MM.1S (cell line): ENCODE measurements at regions not wholly inside any gene's neighbourhood (a gene's known extent, or its start where the extent isn't known, plus 50 kb on each side); places are given as distances from the start of the nearest gene placed in this dataset.

Experiments used
- DNase-seq: peaks from one replicate; pipeline ENCODE4 v3.0.0-alpha.2; 2015
- H2AFZ ChIP-seq: fragments of 300-600 bp; sonication (generic); 2 replicates; pipeline ENCODE4 v1.6.0; 2016; ENCODE audit warnings: antibody characterized with exemption, low read length
- H3F3A ChIP-seq: fragments of 300-600 bp; sonication (generic); 2 replicates; pipeline ENCODE4 v1.6.1; 2016; ENCODE audit warnings: mild to moderate bottlenecking, antibody characterized with exemption, low read length, moderate library complexity, mixed read lengths; ENCODE audit not compliant: insufficient read depth
- H3K27ac ChIP-seq: fragments of 300-600 bp; sonication (generic); 2 replicates; pipeline ENCODE4 v1.5.1; 2016; ENCODE audit warnings: mild to moderate bottlenecking, low read length
- H3K27me3 ChIP-seq: fragments of 300-600 bp; sonication (generic); replicated peaks from 2 replicates; pipeline ENCODE4 v1.6.0; 2016; ENCODE audit warnings: low read length; ENCODE audit not compliant: insufficient read depth
- H3K36me3 ChIP-seq: fragments of 300-600 bp; sonication (generic); replicated peaks from 2 replicates; pipeline ENCODE4 v1.6.1; 2016; ENCODE audit warnings: mild to moderate bottlenecking, low read length, mixed read lengths; ENCODE audit not compliant: insufficient read depth
- H3K4me1 ChIP-seq: fragments of 300-600 bp; sonication (generic); 2 replicates; pipeline ENCODE4 v1.6.1; 2016; ENCODE audit warnings: low read length, mixed read lengths
- H3K4me2 ChIP-seq: fragments of 300-600 bp; sonication (generic); 2 replicates; pipeline ENCODE4 v1.6.0; 2016; ENCODE audit warnings: low read depth, low read length
- H3K4me3 ChIP-seq: fragments of 300-600 bp; sonication (generic); 2 replicates; pipeline ENCODE4 v1.5.1; 2016; ENCODE audit warnings: low read length, mixed read lengths
- H3K79me2 ChIP-seq: fragments of 300-600 bp; sonication (generic); 2 replicates; pipeline ENCODE4 v1.6.1; 2016; ENCODE audit warnings: mixed run types, low read length, mixed read lengths
- H3K9ac ChIP-seq: fragments of 300-600 bp; sonication (generic); 2 replicates; pipeline ENCODE4 v1.6.1; 2016; ENCODE audit warnings: low read length, mixed read lengths
- H3K9me2 ChIP-seq: fragments of 300-600 bp; sonication (generic); replicated peaks from 2 replicates; pipeline ENCODE4 v1.6.1; 2016; ENCODE audit warnings: mild to moderate bottlenecking, low read length, mixed read lengths; ENCODE audit not compliant: insufficient read depth
- H3K9me3 ChIP-seq: fragments of 300-600 bp; sonication (generic); replicated peaks from 2 replicates; pipeline ENCODE4 v1.6.1; 2016; ENCODE audit warnings: mild to moderate bottlenecking, low read length, mixed read lengths; ENCODE audit not compliant: insufficient read depth
- H4K20me1 ChIP-seq: fragments of 300-600 bp; sonication (generic); 2 replicates; pipeline ENCODE4 v1.6.1; 2016; ENCODE audit warnings: mild to moderate bottlenecking, low read length, moderate library complexity, mixed read lengths; ENCODE audit not compliant: insufficient read depth
- EZH2 ChIP-seq: fragments of 300-600 bp; sonication (generic); optimal IDR thresholded peaks from 2 replicates; pipeline ENCODE3; 2017; ENCODE audit warnings: low read depth, mild to moderate bottlenecking, antibody characterized with exemption, low read length, mixed read lengths
- EZH2phosphoT487 ChIP-seq: fragments of 300-600 bp; sonication (generic); IDR thresholded peaks from 2 replicates; pipeline ENCODE4 v1.6.1; 2018; ENCODE audit warnings: antibody characterized with exemption, low read length
- TF ChIP-seq, protein P1 (sequence below): fragments of 300-600 bp; sonication (generic); IDR thresholded peaks from 2 replicates; pipeline ENCODE4 v1.5.1; 2016; ENCODE audit warnings: antibody characterized with exemption, low read length, mixed read lengths

DNA sequence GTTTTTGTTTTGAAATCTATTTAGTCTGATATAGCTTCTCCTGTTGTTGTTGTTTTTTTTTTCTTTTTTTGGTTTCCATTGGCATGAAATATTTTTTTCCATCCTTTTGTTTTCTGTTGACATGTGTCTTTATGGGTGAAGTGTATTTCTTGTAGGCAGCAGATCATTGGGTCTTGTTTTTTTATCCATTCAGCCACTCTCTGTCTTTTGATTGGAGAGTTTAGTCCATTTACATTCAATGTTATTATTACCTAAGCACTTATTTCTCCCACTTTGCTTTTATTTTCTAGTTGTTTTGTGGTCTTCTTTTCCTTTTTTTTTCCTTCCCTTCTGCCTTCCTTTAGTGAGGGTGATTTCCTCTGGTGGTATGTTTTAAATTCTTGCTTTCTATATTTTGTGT lies 193.6 kb upstream of the TMEM260 start:
- no peaks in the 10 kb centered on the region for H3K9me3 ChIP-seq
- no peaks in the 10 kb centered on the region for H3K79me2 ChIP-seq
- no peak overlapping the region for H2AFZ ChIP-seq
- TF ChIP-seq, protein P1, sequence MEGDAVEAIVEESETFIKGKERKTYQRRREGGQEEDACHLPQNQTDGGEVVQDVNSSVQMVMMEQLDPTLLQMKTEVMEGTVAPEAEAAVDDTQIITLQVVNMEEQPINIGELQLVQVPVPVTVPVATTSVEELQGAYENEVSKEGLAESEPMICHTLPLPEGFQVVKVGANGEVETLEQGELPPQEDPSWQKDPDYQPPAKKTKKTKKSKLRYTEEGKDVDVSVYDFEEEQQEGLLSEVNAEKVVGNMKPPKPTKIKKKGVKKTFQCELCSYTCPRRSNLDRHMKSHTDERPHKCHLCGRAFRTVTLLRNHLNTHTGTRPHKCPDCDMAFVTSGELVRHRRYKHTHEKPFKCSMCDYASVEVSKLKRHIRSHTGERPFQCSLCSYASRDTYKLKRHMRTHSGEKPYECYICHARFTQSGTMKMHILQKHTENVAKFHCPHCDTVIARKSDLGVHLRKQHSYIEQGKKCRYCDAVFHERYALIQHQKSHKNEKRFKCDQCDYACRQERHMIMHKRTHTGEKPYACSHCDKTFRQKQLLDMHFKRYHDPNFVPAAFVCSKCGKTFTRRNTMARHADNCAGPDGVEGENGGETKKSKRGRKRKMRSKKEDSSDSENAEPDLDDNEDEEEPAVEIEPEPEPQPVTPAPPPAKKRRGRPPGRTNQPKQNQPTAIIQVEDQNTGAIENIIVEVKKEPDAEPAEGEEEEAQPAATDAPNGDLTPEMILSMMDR, result no peak
- TF ChIP-seq EZH2, result no peak
- H3K4me1 ChIP-seq, result no peaks in the 10 kb centered on the region
- no peaks in the 10 kb centered on the region for H3K36me3 ChIP-seq
- no peak overlapping the region for H3K4me2 ChIP-seq
- no peaks in the 10 kb centered on the region for H3K27me3 ChIP-seq
- no peaks in the 10 kb centered on the region for H3F3A ChIP-seq
- no peaks in the 10 kb centered on the region for H4K20me1 ChIP-seq
- no peak for DNase-seq
- H3K9me2 ChIP-seq, result no peaks in the 10 kb centered on the region
- H3K27ac ChIP-seq, result no peak overlapping the region
- H3K4me3 ChIP-seq, result no peak overlapping the region
- H3K9ac ChIP-seq, result no peak overlapping the region

DNA sequence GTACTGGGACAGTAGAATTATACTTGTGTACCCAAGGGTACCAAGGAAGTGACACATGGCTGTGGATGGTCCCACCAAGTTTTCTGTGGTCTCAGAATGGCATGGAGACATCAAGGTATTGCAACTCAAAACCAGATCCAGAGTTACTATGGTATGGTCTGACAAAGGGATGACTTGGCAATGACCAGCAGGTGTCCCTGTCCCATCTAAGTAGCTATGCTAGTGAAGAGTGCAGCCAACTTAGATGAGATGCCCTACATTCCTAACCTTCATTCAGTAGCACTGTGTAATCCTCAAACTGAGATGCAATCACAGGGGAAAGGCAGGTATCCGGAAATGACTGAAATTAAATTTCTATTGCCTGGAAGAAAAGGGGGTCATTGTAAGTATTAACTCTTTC lies 188.7 kb upstream of the TMEM260 start:
- Histone ChIP-seq H3K36me3 (no peaks in the 10 kb centered on the region), H3K9me3 (no peaks in the 10 kb centered on the region), H3K27ac (no peak overlapping the region), H3K4me3 (no peak overlapping the region), H3K79me2 (no peaks in the 10 kb centered on the region), H3K9me2 (no peaks in the 10 kb centered on the region), H3F3A (no peaks in the 10 kb centered on the region), H3K4me1 (no peaks in the 10 kb centered on the region), H4K20me1 (no peaks in the 10 kb centered on the region), H3K27me3 (no peaks in the 10 kb centered on the region), H3K4me2 (no peak overlapping the region), H3K9ac (no peak overlapping the region), H2AFZ (no peak overlapping the region)
- TF ChIP-seq EZH2phosphoT487, result no peak
- no peak for DNase-seq

DNA sequence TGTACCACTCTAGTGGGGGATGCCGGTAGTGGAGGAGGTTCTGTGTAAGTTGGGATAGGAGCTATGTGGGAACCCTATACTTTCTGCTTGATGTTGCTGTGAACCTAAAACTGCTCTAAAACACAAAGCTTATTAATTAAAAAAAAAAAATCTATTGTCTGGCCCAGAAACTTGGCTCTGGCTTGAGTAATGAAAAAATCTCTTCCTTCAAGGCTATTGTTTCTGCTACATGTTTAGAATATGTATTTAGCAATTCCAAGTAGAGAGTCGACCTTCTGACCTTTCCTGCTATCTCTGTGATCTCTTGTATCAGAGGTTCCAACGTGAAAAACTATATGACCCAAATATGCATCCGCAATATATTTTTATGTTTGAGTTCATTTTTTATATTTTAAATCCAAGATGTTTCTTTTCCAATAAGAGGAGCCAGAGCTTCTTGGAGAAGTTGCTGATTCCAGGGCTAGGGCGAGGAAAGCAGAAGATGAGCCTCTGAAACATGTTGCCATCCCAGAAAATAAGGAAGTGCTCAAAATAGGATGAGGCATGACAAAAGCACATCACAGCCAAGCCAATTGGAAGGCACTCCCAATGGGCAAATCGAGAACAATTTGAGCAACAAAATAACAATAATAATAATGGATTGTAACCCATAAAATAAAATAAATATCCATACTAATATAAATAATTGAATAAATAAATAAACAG lies 184.6 kb upstream of the TMEM260 start:
- no peak for TF ChIP-seq EZH2
- TF ChIP-seq, protein P1, result no peak
- TF ChIP-seq EZH2phosphoT487, result no peak
- Histone ChIP-seq H4K20me1 (no peaks in the 10 kb centered on the region), H3K9ac (no peak overlapping the region), H3K36me3 (no peaks in the 10 kb centered on the region), H3F3A (no peaks in the 10 kb centered on the region), H3K27me3 (no peaks in the 10 kb centered on the region), H3K4me3 (no peak overlapping the region), H3K9me3 (no peaks in the 10 kb centered on the region), H3K4me1 (no peaks in the 10 kb centered on the region), H2AFZ (no peak overlapping the region), H3K4me2 (no peak overlapping the region), H3K27ac (no peak overlapping the region), H3K9me2 (no peaks in the 10 kb centered on the region), H3K79me2 (no peaks in the 10 kb centered on the region)
- no peak for DNase-seq

- Histone ChIP-seq H3K9ac (no peak overlapping the region), H3F3A (no peaks in the 10 kb centered on the region), H3K36me3 (no peaks in the 10 kb centered on the region), H3K4me1 (no peaks in the 10 kb centered on the region), H3K79me2 (no peaks in the 10 kb centered on the region), H3K4me2 (no peak overlapping the region), H3K4me3 (no peak overlapping the region), H3K9me2 (no peaks in the 10 kb centered on the region), H3K27me3 (no peaks in the 10 kb centered on the region), H2AFZ (no peak overlapping the region), H4K20me1 (no peaks in the 10 kb centered on the region), H3K27ac (no peak overlapping the region), H3K9me3 (no peaks in the 10 kb centered on the region)
- DNase-seq, result no peak
- no peak for TF ChIP-seq EZH2phosphoT487
- no peak for TF ChIP-seq EZH2
These were observed 179.3 kb upstream of the TMEM260 start for GRCh38 chr14:56400109-56400825.
